ENCODE measurements at regions not wholly inside any gene's neighbourhood (a gene's known extent, or its start where the extent isn't known, plus 50 kb on each side); places are given as distances from the start of the nearest gene placed in this dataset.
A peak's percentile ranks its signal among the peaks of the same experiment; 100 is the strongest.
"Not testable (repeated sequence)": the region's sequence is repeated elsewhere in the genome, so short reads cannot be mapped to it uniquely, and the experiment has no call there.

GRCh38 chr4:22630161-22630975, 62.4 kb upstream of the GBA3 start:
- DNase-seq (ENCODE audit: low spot score), result peak; percentile 19

GRCh38 chr4:22631167-22631566, 61.6 kb upstream of the GBA3 start:
- not testable (repeated sequence) for DNase-seq (ENCODE audit: low spot score)

- DNase-seq (ENCODE audit: low spot score), result no peak
Measured at GRCh38 chr4:22634541-22635181, 58.1 kb upstream of the GBA3 start.

GRCh38 chr4:22635182-22635549, 57.6 kb upstream of the GBA3 start:
- DNase-seq (ENCODE audit: low spot score), result not testable (repeated sequence)

- DNase-seq (ENCODE audit: low spot score), result no peak
Measured at GRCh38 chr4:22635692-22636091, 57.0 kb upstream of the GBA3 start.

GRCh38 chr4:22637306-22637705, 55.4 kb upstream of the GBA3 start:
- DNase-seq (ENCODE audit: low spot score), result no peak

Measured in pons (tissue), 1 donor.